Esophagus squamous epithelium (tissue), 4 donors: ENCODE measurements at regions not wholly inside any gene's neighbourhood (a gene's known extent, or its start where the extent isn't known, plus 50 kb on each side); places are given as distances from the start of the nearest gene placed in this dataset.

ENCODE experiments used
- POLR2A ChIP-seq, 4 donors: fragments of 450-650 bp; IDR thresholded peaks; one replicate each; pipeline ENCODE4 v1.6.1; 2017; ENCODE audit warnings: antibody characterized with exemption in 4 of 4, mild to moderate bottlenecking in 4 of 4, moderate library complexity in 3 of 4
- TF ChIP-seq, protein P1 (sequence below), 6 experiments: fragments of 450-650 bp in 4 of 6; fragments of 200-600 bp in 2 of 6; sonication (generic) in 2 of 6; IDR thresholded peaks; one replicate each; pipeline ENCODE4 v1.5.1; 2016 to 2019; ENCODE audit warnings: antibody characterized with exemption in 6 of 6, mild to moderate bottlenecking in 4 of 6, moderate library complexity in 4 of 6

DNA sequence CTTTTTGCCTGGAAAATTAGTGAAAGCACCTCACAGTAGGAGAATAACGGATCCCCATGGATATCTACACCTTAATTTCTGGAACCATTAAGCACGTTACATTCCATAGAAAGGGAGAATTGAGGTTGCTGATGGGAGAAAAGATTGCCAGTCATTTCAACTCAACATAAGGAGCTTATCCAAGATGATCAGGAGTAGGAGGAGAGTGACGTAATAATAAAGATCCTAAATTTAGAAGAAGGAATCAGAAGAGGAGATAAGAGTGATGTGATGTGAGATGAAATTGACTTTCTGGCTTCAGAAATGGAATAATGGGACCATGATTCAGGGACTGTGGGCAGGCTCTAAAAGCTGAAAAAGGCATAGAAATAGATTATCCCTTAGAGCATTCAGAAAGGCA is 1017.8 kb upstream of the CHAC2 start:
- TF ChIP-seq, protein P1, sequence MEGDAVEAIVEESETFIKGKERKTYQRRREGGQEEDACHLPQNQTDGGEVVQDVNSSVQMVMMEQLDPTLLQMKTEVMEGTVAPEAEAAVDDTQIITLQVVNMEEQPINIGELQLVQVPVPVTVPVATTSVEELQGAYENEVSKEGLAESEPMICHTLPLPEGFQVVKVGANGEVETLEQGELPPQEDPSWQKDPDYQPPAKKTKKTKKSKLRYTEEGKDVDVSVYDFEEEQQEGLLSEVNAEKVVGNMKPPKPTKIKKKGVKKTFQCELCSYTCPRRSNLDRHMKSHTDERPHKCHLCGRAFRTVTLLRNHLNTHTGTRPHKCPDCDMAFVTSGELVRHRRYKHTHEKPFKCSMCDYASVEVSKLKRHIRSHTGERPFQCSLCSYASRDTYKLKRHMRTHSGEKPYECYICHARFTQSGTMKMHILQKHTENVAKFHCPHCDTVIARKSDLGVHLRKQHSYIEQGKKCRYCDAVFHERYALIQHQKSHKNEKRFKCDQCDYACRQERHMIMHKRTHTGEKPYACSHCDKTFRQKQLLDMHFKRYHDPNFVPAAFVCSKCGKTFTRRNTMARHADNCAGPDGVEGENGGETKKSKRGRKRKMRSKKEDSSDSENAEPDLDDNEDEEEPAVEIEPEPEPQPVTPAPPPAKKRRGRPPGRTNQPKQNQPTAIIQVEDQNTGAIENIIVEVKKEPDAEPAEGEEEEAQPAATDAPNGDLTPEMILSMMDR (IDR thresholded peaks at IDR 0.05): no peak
- TF ChIP-seq POLR2A (IDR thresholded peaks at IDR 0.05): no peak
